ENCODE measurements at regions not wholly inside any gene's neighbourhood (a gene's known extent, or its start where the extent isn't known, plus 50 kb on each side); places are given as distances from the start of the nearest gene placed in this dataset.

DNA sequence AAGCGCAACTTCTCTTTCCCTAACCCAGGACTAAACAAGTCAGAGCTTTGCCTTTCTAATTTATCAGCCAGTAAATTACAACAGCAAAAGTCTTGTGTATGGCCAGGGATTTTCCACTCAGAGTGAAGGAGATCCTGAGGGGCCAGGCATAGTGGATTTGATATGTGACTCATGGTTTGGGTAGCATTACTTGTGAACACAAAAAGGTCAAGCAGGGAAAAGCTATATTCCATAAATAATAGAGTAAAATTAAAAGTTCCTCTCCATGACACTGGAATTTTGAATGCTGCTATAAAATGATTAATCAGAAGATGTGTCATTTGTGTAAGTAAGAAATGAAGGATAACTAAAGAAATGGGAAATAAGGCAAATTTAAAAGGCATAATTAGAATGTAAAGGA is 284.8 kb downstream of the HLX start:
- no TSS peak for BruUV-seq (replicated peaks)
- Histone ChIP-seq H4K20me1 (ENCODE audit: low read length) (no peaks in the 10 kb centered on the region), H2AFZ (ENCODE audit: low read length) (no peak overlapping the region), H3K36me3 (ENCODE audit: low read depth, low read length) (no peaks in the 10 kb centered on the region), H3K9me2 (replicated peaks; ENCODE audit: low read length) (no peaks in the 10 kb centered on the region), H3K9ac (ENCODE audit: low read length) (no peak overlapping the region), H3K79me2 (ENCODE audit: low read length) (no peaks in the 10 kb centered on the region), H3K4me1 (ENCODE audit: insufficient read depth, low read length) (peaks cover 20% of the 10 kb centered on the region), H3K9me3 (ENCODE audit: low read length) (no peaks in the 10 kb centered on the region), H3F3A (ENCODE audit: low read length, unreplicated experiment) (no peaks in the 10 kb centered on the region), H3K4me3 (ENCODE audit: low read length) (no peak overlapping the region), H3K27ac (ENCODE audit: low read length) (no peak overlapping the region), H3K27me3 (ENCODE audit: low read length) (no peaks in the 10 kb centered on the region), H3K4me2 (ENCODE audit: low read length) (0 out of 2 replicates have a peak overlapping the region, but pooled peaks have one; percentile 26)
- no peak for TF ChIP-seq EZH2phosphoT487 (IDR thresholded peaks at IDR 0.05; ENCODE audit: borderline replicate concordance, low read length)
- TF ChIP-seq, protein P1, sequence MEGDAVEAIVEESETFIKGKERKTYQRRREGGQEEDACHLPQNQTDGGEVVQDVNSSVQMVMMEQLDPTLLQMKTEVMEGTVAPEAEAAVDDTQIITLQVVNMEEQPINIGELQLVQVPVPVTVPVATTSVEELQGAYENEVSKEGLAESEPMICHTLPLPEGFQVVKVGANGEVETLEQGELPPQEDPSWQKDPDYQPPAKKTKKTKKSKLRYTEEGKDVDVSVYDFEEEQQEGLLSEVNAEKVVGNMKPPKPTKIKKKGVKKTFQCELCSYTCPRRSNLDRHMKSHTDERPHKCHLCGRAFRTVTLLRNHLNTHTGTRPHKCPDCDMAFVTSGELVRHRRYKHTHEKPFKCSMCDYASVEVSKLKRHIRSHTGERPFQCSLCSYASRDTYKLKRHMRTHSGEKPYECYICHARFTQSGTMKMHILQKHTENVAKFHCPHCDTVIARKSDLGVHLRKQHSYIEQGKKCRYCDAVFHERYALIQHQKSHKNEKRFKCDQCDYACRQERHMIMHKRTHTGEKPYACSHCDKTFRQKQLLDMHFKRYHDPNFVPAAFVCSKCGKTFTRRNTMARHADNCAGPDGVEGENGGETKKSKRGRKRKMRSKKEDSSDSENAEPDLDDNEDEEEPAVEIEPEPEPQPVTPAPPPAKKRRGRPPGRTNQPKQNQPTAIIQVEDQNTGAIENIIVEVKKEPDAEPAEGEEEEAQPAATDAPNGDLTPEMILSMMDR (conservative IDR thresholded peaks at IDR 0.05; ENCODE audit: low read depth, low read length) = no peak
- no peak for TF ChIP-seq EZH2 (IDR thresholded peaks at IDR 0.05; ENCODE audit: low read length, unreplicated experiment)
- intact Hi-C loops (cut with micrococcal nuclease) = loop anchor here (5.0 kb wide), 1 partner anchor 47 kb away; no protein-coding TSS in a partner anchor
- peak; percentile 94 for ATAC-seq
- peak; percentile 45 for DNase-seq
- POLR2A ChIA-PET (ENCODE audit: unreplicated experiment) = no interaction called here
- CTCF ChIA-PET = interaction anchor here (0.6 kb wide), 1 partner anchor 63 kb away, joined by 3 read pairs; no protein-coding TSS in a partner anchor

DNA sequence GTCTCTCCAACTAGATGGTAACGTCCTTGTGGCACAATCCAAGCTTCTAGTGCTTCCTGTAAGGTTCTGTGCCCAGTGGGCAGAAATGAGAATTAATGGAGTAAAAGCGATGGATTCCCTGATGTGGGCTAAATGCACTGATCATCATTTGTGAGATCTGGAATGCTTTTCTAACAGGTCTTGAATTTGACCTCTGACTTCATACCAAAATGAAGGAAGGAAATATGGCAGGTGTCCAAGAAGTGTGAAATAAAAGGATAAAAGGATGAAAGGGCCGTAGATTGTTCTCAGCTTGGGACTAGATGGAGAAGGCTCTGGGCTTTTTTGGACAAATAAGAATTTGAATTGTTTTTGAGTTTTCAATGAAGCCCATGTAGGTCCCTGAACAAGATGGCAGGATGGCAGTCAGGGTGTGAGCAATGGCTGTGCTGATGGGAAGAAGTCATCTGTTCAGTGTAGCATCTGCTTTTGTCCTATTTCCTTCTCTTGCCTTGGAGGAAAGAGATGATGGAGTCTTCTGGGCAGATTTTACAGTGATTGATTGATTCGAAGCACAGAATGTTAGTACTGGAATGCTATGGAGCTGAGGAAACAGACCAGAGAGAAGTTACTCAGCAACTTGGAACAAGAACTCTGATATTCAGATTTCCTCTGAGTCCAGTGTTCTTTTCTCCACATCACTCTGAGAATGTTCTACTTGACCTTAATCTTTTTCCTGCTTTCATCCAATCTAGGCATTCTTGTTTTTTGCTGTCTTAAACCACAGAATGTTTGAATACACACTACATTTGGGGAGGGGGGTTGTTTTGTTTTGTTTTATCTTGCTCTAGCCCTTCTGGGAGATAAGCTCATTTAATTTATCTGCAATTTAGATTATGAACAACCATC is 286.0 kb downstream of the HLX start:
- Histone ChIP-seq H3K9me3 (ENCODE audit: low read length) (no peaks in the 10 kb centered on the region), H3K9me2 (replicated peaks; ENCODE audit: low read length) (no peaks in the 10 kb centered on the region), H3K27me3 (ENCODE audit: low read length) (no peaks in the 10 kb centered on the region), H3K27ac (ENCODE audit: low read length) (no peak overlapping the region), H3K4me2 (ENCODE audit: low read length) (no peak overlapping the region), H3K4me3 (ENCODE audit: low read length) (no peak overlapping the region), H3K4me1 (ENCODE audit: insufficient read depth, low read length) (peaks cover 20% of the 10 kb centered on the region), H4K20me1 (ENCODE audit: low read length) (no peaks in the 10 kb centered on the region), H3K79me2 (ENCODE audit: low read length) (no peaks in the 10 kb centered on the region), H3K36me3 (ENCODE audit: low read depth, low read length) (no peaks in the 10 kb centered on the region), H3K9ac (ENCODE audit: low read length) (no peak overlapping the region), H2AFZ (ENCODE audit: low read length) (no peak overlapping the region), H3F3A (ENCODE audit: low read length, unreplicated experiment) (no peaks in the 10 kb centered on the region)
- TF ChIP-seq, protein P1 (conservative IDR thresholded peaks at IDR 0.05; ENCODE audit: low read depth, low read length) = no peak
- no peak for TF ChIP-seq EZH2 (IDR thresholded peaks at IDR 0.05; ENCODE audit: low read length, unreplicated experiment)
- no peak for TF ChIP-seq EZH2phosphoT487 (IDR thresholded peaks at IDR 0.05; ENCODE audit: borderline replicate concordance, low read length)
- ChIA-PET CTCF (no interaction called here), POLR2A (ENCODE audit: unreplicated experiment) (no interaction called here)
- DNase-seq (no peak), ATAC-seq (no peak)
- intact Hi-C loops (cut with micrococcal nuclease) = loop anchor here (5.0 kb wide), 1 partner anchor 48 kb away; no protein-coding TSS in a partner anchor
- no TSS peak for BruUV-seq (replicated peaks)

All from PC-3 (cell line).